NAMALWA (cell line): ENCODE measurements at regions not wholly inside any gene's neighbourhood (a gene's known extent, or its start where the extent isn't known, plus 50 kb on each side); places are given as distances from the start of the nearest gene placed in this dataset.

Source experiments
- DNase-seq: peaks from one replicate; pipeline ENCODE4 v3.0.0-alpha.2; 2015; ENCODE audit warnings: low spot score

GRCh38 chr15:62913246-62913645 is 129.3 kb upstream of the TPM1 start:
- DNase-seq: no peak

- DNase-seq: no peak
These were observed 128.0 kb upstream of the TPM1 start for GRCh38 chr15:62914461-62915079.

GRCh38 chr15:62920682-62921502 is 121.7 kb upstream of the TPM1 start:
- DNase-seq: no peak

- no peak for DNase-seq
These were observed 120.0 kb upstream of the TPM1 start for GRCh38 chr15:62922514-62922913.

GRCh38 chr15:62925875-62926274 is 116.7 kb upstream of the TPM1 start:
- DNase-seq: no peak

- no peak for DNase-seq
These were observed 115.4 kb upstream of the TPM1 start for GRCh38 chr15:62927196-62927595.

- DNase-seq: no peak
These were observed 114.7 kb upstream of the TPM1 start for GRCh38 chr15:62927836-62928235.

- no peak for DNase-seq
These were observed 114.1 kb upstream of the TPM1 start for GRCh38 chr15:62928242-62928999.

- DNase-seq: no peak
These were observed 113.6 kb upstream of the TPM1 start for GRCh38 chr15:62929000-62929357.

- DNase-seq: no peak
These were observed 110.9 kb upstream of the TPM1 start for GRCh38 chr15:62931650-62932049.

GRCh38 chr15:62932436-62932835 is 110.1 kb upstream of the TPM1 start:
- DNase-seq: no peak

GRCh38 chr15:62933386-62933785 is 109.2 kb upstream of the TPM1 start:
- no peak for DNase-seq

- DNase-seq: no peak
These were observed 108.1 kb upstream of the TPM1 start for GRCh38 chr15:62934236-62934971.

GRCh38 chr15:62935300-62936081 is 107.1 kb upstream of the TPM1 start:
- DNase-seq: peak; percentile 6

GRCh38 chr15:62938825-62939224 is 103.7 kb upstream of the TPM1 start:
- DNase-seq: no peak

GRCh38 chr15:62940093-62940754 is 102.3 kb upstream of the TPM1 start:
- DNase-seq: no peak

- no peak for DNase-seq
These were observed 101.7 kb upstream of the TPM1 start for GRCh38 chr15:62940755-62941361.

GRCh38 chr15:62941699-62942098 is 100.8 kb upstream of the TPM1 start:
- DNase-seq: no peak

- no peak for DNase-seq
These were observed 100.1 kb upstream of the TPM1 start for GRCh38 chr15:62942428-62942827.

GRCh38 chr15:62945063-62945462 is 97.5 kb upstream of the TPM1 start:
- no peak for DNase-seq

- DNase-seq: no peak
These were observed 96.8 kb upstream of the TPM1 start for GRCh38 chr15:62945760-62946159.
